ENCODE measurements at regions not wholly inside any gene's neighbourhood (a gene's known extent, or its start where the extent isn't known, plus 50 kb on each side); places are given as distances from the start of the nearest gene placed in this dataset.

DNA sequence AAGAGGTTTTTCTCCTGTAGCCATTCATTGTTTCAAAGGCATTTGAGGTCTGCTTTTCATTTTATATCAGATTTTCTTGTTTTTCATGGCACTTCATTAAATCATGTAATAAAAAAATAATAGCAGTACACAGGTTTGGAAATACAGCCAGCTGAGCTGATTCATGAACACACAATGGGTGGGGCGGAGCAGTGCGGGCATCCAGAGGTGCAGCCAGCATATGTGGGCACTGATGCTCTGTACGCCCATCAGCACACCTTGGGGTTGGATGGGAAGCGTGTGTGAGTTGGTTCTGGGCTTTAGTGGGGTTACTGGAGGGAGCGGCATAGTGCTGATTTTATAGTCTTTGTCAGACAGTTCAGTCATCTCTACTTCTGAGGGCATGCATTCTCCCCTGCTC is 54.2 kb upstream of the IRX4 start:
- peak overlapping the region; percentile 39; the same call in 1 of the 2 replicates for H3K27ac ChIP-seq (ENCODE audit: low read depth, low read length)
- H3K9me3 ChIP-seq (ENCODE audit: control insufficient read depth in 1 of 2, insufficient read depth in 1 of 2, low read depth in 1 of 2, low read length in 2 of 2), result no peaks in the 10 kb centered on the region
- no peaks in the 10 kb centered on the region for H4K20me1 ChIP-seq (ENCODE audit: insufficient read depth)
- H3K4me3 ChIP-seq (replicated peaks in 1 of 2; ENCODE audit: low read depth in 1 of 2, low read length in 2 of 2), result peak overlapping the region in 1 of 2 experiments; percentile 31; a peak in 1 of 4 replicates
- H3K4me2 ChIP-seq (ENCODE audit: low read length), result peak overlapping the region; percentile 66
- no peaks in the 10 kb centered on the region for H3K27me3 ChIP-seq (ENCODE audit: insufficient read depth, low read length)
- POLR2A ChIA-PET, result no interaction called here
- no peak for TF ChIP-seq CBX3 (IDR thresholded peaks at IDR 0.05; ENCODE audit: low read depth)
- TF ChIP-seq SIN3A (IDR thresholded peaks at IDR 0.05; ENCODE audit: low read depth), result no peak
- TF ChIP-seq, protein P1, sequence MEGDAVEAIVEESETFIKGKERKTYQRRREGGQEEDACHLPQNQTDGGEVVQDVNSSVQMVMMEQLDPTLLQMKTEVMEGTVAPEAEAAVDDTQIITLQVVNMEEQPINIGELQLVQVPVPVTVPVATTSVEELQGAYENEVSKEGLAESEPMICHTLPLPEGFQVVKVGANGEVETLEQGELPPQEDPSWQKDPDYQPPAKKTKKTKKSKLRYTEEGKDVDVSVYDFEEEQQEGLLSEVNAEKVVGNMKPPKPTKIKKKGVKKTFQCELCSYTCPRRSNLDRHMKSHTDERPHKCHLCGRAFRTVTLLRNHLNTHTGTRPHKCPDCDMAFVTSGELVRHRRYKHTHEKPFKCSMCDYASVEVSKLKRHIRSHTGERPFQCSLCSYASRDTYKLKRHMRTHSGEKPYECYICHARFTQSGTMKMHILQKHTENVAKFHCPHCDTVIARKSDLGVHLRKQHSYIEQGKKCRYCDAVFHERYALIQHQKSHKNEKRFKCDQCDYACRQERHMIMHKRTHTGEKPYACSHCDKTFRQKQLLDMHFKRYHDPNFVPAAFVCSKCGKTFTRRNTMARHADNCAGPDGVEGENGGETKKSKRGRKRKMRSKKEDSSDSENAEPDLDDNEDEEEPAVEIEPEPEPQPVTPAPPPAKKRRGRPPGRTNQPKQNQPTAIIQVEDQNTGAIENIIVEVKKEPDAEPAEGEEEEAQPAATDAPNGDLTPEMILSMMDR (IDR thresholded peaks at IDR 0.05 in 2 of 3, conservative IDR thresholded peaks at IDR 0.05 in 1 of 3; ENCODE audit: borderline replicate concordance in 1 of 3, insufficient read depth in 1 of 3, low read depth in 2 of 3, low read length in 2 of 3), result no peak
- TF ChIP-seq POLR2AphosphoS5 (IDR thresholded peaks at IDR 0.05; ENCODE audit: low read depth, low read length), result no peak
- no peak for TF ChIP-seq TCF7L2 (IDR thresholded peaks at IDR 0.05; ENCODE audit: borderline replicate concordance, extremely low read depth, insufficient read depth, insufficient read length)
- no peak for TF ChIP-seq EGR1 (IDR thresholded peaks at IDR 0.05; ENCODE audit: low read depth)
- no peak for TF ChIP-seq FOSL1 (IDR thresholded peaks at IDR 0.05; ENCODE audit: low read depth)
- no peak for TF ChIP-seq CEBPB (IDR thresholded peaks at IDR 0.05; ENCODE audit: low read depth)
- no peak for TF ChIP-seq RAD21 (IDR thresholded peaks at IDR 0.05; ENCODE audit: low read depth)
- TF ChIP-seq, protein P2, sequence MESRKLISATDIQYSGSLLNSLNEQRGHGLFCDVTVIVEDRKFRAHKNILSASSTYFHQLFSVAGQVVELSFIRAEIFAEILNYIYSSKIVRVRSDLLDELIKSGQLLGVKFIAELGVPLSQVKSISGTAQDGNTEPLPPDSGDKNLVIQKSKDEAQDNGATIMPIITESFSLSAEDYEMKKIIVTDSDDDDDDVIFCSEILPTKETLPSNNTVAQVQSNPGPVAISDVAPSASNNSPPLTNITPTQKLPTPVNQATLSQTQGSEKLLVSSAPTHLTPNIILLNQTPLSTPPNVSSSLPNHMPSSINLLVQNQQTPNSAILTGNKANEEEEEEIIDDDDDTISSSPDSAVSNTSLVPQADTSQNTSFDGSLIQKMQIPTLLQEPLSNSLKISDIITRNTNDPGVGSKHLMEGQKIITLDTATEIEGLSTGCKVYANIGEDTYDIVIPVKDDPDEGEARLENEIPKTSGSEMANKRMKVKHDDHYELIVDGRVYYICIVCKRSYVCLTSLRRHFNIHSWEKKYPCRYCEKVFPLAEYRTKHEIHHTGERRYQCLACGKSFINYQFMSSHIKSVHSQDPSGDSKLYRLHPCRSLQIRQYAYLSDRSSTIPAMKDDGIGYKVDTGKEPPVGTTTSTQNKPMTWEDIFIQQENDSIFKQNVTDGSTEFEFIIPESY (IDR thresholded peaks at IDR 0.05; ENCODE audit: extremely low read depth, insufficient replicate concordance, low read length), result no peak
- TF ChIP-seq, protein P3, sequence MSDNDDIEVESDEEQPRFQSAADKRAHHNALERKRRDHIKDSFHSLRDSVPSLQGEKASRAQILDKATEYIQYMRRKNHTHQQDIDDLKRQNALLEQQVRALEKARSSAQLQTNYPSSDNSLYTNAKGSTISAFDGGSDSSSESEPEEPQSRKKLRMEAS (IDR thresholded peaks at IDR 0.05), result no peak
- TF ChIP-seq, protein P4, sequence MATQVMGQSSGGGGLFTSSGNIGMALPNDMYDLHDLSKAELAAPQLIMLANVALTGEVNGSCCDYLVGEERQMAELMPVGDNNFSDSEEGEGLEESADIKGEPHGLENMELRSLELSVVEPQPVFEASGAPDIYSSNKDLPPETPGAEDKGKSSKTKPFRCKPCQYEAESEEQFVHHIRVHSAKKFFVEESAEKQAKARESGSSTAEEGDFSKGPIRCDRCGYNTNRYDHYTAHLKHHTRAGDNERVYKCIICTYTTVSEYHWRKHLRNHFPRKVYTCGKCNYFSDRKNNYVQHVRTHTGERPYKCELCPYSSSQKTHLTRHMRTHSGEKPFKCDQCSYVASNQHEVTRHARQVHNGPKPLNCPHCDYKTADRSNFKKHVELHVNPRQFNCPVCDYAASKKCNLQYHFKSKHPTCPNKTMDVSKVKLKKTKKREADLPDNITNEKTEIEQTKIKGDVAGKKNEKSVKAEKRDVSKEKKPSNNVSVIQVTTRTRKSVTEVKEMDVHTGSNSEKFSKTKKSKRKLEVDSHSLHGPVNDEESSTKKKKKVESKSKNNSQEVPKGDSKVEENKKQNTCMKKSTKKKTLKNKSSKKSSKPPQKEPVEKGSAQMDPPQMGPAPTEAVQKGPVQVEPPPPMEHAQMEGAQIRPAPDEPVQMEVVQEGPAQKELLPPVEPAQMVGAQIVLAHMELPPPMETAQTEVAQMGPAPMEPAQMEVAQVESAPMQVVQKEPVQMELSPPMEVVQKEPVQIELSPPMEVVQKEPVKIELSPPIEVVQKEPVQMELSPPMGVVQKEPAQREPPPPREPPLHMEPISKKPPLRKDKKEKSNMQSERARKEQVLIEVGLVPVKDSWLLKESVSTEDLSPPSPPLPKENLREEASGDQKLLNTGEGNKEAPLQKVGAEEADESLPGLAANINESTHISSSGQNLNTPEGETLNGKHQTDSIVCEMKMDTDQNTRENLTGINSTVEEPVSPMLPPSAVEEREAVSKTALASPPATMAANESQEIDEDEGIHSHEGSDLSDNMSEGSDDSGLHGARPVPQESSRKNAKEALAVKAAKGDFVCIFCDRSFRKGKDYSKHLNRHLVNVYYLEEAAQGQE (IDR thresholded peaks at IDR 0.05; ENCODE audit: low read depth), result no peak
- no peak for TF ChIP-seq SRF (IDR thresholded peaks at IDR 0.05; ENCODE audit: low read depth)
- TF ChIP-seq, protein P5, sequence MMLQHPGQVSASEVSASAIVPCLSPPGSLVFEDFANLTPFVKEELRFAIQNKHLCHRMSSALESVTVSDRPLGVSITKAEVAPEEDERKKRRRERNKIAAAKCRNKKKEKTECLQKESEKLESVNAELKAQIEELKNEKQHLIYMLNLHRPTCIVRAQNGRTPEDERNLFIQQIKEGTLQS (IDR thresholded peaks at IDR 0.05), result no peak
- no peak for TF ChIP-seq YY1 (IDR thresholded peaks at IDR 0.05; ENCODE audit: extremely low read depth, insufficient replicate concordance, low read depth, low read length)
- TF ChIP-seq ELF1 (IDR thresholded peaks at IDR 0.05; ENCODE audit: borderline replicate concordance, low read depth), result no peak
- TF ChIP-seq ZNF274 (IDR thresholded peaks at IDR 0.05; ENCODE audit: low read depth, low read length), result no peak
- TF ChIP-seq EZH2 (IDR thresholded peaks at IDR 0.05), result no peak
- no peak for TF ChIP-seq SP1 (IDR thresholded peaks at IDR 0.05; ENCODE audit: low read depth)
- BruUV-seq (replicated peaks), result no TSS peak
- peak overlapping the region; percentile 40 for H3K9ac ChIP-seq (ENCODE audit: low read length)
- no peaks in the 10 kb centered on the region for H3K36me3 ChIP-seq (ENCODE audit: control insufficient read depth in 1 of 2, insufficient read depth in 2 of 2, low read length in 2 of 2)
- RAD21 ChIA-PET (ENCODE audit: low non-redundant PET in 1 of 2, low total read pairs in 2 of 2, uncharacterized antibody in 2 of 2, unreplicated experiment in 2 of 2), result no interaction called here
- intact Hi-C loops (cut with micrococcal nuclease), result loop anchor here (10.0 kb wide), 1 partner anchor 132 kb away; the partner anchor contains the start of gene NDUFS6
- no peak overlapping the region for H2AFZ ChIP-seq (ENCODE audit: low read depth, low read length, poor library complexity, severe bottlenecking)
- H3K4me1 ChIP-seq (ENCODE audit: control insufficient read depth in 1 of 2, insufficient read depth in 2 of 2, low read length in 2 of 2), result peaks cover 38 to 65% of the 10 kb centered on the region in 2 experiments
- no peaks in the 10 kb centered on the region for H3K79me2 ChIP-seq (ENCODE audit: insufficient read depth, low read length)
- H3K9me2 ChIP-seq (ENCODE audit: insufficient read depth), result no peaks in the 10 kb centered on the region
- CTCF ChIA-PET, result no interaction called here
- DNase-seq (ENCODE audit: low read depth, low spot score) (no peak), ATAC-seq (no peak)

Data from HCT116 (cell line).